ENCODE measurements at regions not wholly inside any gene's neighbourhood (a gene's known extent, or its start where the extent isn't known, plus 50 kb on each side); places are given as distances from the start of the nearest gene placed in this dataset.
A peak's percentile ranks its signal among the peaks of the same experiment; 100 is the strongest.
"Not testable (repeated sequence)": the region's sequence is repeated elsewhere in the genome, so short reads cannot be mapped to it uniquely, and the experiment has no call there.

- H3K4me2 ChIP-seq (ENCODE audit: low read length); H3K4me3 ChIP-seq (ENCODE audit: low read depth, low read length, poor library complexity, severe bottlenecking); H3K79me2 ChIP-seq (ENCODE audit: insufficient read depth, low read length); H4K20me1 ChIP-seq (ENCODE audit: insufficient read depth, low read length); H3F3A ChIP-seq (ENCODE audit: insufficient read depth, low read length); H3K9ac ChIP-seq (ENCODE audit: low read length); H3K27me3 ChIP-seq (ENCODE audit: insufficient read depth, low read length); H3K36me3 ChIP-seq (ENCODE audit: insufficient read depth, low read length); H3K9me2 ChIP-seq (ENCODE audit: low read depth, low read length); H2AFZ ChIP-seq (ENCODE audit: low read length); H3K9me3 ChIP-seq (ENCODE audit: low read length): not testable (repeated sequence)
- Histone ChIP-seq H3K4me1 (ENCODE audit: insufficient read depth, low read length, severe bottlenecking) (peaks cover 42% of the 10 kb centered on the region), H3K27ac (ENCODE audit: low read depth, low read length, poor library complexity, severe bottlenecking) (peak overlapping the region; percentile 17)
Observed at GRCh38 chr2:87495455-87495854, 252.4 kb upstream of the PLGLB2 start.

DNA sequence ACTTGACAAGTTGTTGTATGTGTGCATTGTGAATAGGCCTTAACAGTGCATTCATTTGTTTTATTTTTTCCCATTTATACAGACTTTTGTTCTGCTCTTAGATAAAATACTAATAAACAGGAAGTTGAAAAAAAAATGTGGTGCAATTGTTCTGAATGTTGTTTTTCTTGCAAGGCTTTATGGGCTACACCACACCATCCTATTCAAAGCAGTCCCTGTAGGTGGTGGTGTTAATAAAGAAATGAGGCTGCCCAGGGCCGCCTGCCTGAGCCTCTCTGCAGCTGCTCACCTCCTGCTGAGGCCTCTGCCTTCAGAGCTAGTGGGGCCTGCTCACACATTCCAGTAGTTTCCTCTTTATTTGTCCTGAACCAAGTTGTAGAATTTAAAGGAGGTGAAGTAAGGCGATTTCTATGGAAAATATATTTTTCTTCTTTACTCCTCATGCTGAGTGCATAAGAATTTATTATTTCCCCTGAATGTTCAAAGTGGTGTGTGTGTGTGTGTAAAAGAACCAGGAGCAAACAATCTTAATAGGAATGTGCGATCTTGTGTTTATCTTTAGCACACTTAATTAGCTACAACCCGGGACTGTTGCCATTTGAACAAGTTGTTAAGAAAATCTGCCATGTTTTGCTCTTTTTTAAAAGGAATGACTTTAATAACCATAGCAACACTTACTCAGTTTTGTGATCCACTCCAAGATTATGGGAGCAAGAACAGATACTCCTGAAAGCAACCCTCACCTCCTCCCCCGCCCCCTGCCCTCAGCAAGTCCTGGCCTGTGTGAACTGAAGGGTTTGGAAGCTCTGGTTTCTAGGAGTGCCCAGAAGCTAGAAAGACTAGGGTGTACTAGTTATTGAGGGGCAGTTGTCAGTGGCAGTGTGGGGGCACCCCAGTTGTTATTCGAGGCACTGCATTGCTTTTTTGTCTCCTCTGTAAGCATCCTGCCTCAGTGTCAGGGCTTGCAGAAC lies 251.6 kb upstream of the PLGLB2 start:
- not testable (repeated sequence) for H3K9ac ChIP-seq (ENCODE audit: low read length); H2AFZ ChIP-seq (ENCODE audit: low read length); H3K79me2 ChIP-seq (ENCODE audit: insufficient read depth, low read length); H3K4me3 ChIP-seq (ENCODE audit: low read depth, low read length, poor library complexity, severe bottlenecking); H3K9me3 ChIP-seq (ENCODE audit: low read length); H3K4me2 ChIP-seq (ENCODE audit: low read length); H3K27me3 ChIP-seq (ENCODE audit: insufficient read depth, low read length); H3K36me3 ChIP-seq (ENCODE audit: insufficient read depth, low read length); H3K9me2 ChIP-seq (ENCODE audit: low read depth, low read length); H3F3A ChIP-seq (ENCODE audit: insufficient read depth, low read length); H4K20me1 ChIP-seq (ENCODE audit: insufficient read depth, low read length)
- Histone ChIP-seq H3K4me1 (ENCODE audit: insufficient read depth, low read length, severe bottlenecking) (peaks cover 51% of the 10 kb centered on the region), H3K27ac (ENCODE audit: low read depth, low read length, poor library complexity, severe bottlenecking) (peak overlapping the region; percentile 81)

- not testable (repeated sequence) for H3K9me3 ChIP-seq (ENCODE audit: low read length); H3K9me2 ChIP-seq (ENCODE audit: low read depth, low read length); H3K4me3 ChIP-seq (ENCODE audit: low read depth, low read length, poor library complexity, severe bottlenecking); H4K20me1 ChIP-seq (ENCODE audit: insufficient read depth, low read length); H2AFZ ChIP-seq (ENCODE audit: low read length); H3K27me3 ChIP-seq (ENCODE audit: insufficient read depth, low read length); H3F3A ChIP-seq (ENCODE audit: insufficient read depth, low read length); H3K79me2 ChIP-seq (ENCODE audit: insufficient read depth, low read length); H3K36me3 ChIP-seq (ENCODE audit: insufficient read depth, low read length); H3K4me2 ChIP-seq (ENCODE audit: low read length); H3K9ac ChIP-seq (ENCODE audit: low read length)
- peak overlapping the region; percentile 96 for H3K27ac ChIP-seq (ENCODE audit: low read depth, low read length, poor library complexity, severe bottlenecking)
- H3K4me1 ChIP-seq (ENCODE audit: insufficient read depth, low read length, severe bottlenecking), result peaks cover 56% of the 10 kb centered on the region
Observed at GRCh38 chr2:87497135-87497534, 250.8 kb upstream of the PLGLB2 start.

DNA sequence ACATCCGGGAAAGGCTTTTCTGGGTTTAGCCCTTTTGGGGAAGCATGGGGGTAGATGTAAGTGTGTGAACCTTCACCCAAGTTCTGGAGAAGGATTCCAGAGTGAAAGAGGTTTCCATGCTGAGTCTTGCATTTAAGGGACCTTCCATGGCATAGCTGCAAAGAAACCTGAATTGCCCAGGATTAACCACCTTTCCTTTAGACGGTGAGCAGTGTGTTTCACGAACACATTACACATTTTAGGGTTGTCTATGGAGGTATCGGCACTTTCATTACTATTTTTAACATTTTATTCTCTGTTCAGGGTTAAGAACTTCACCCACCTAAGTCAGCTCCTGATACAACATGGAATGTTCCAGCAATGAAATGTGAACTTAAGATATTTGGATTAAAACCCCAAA lies 250.2 kb upstream of the PLGLB2 start:
- H3K36me3 ChIP-seq (ENCODE audit: insufficient read depth, low read length); H3K27me3 ChIP-seq (ENCODE audit: insufficient read depth, low read length); H3F3A ChIP-seq (ENCODE audit: insufficient read depth, low read length); H4K20me1 ChIP-seq (ENCODE audit: insufficient read depth, low read length); H3K9me3 ChIP-seq (ENCODE audit: low read length); H2AFZ ChIP-seq (ENCODE audit: low read length); H3K79me2 ChIP-seq (ENCODE audit: insufficient read depth, low read length); H3K9me2 ChIP-seq (ENCODE audit: low read depth, low read length): not testable (repeated sequence)
- peak overlapping the region; percentile 75 for H3K9ac ChIP-seq (ENCODE audit: low read length)
- H3K4me1 ChIP-seq (ENCODE audit: insufficient read depth, low read length, severe bottlenecking), result peaks cover 59% of the 10 kb centered on the region
- peak overlapping the region; percentile 96 for H3K27ac ChIP-seq (ENCODE audit: low read depth, low read length, poor library complexity, severe bottlenecking)
- peak overlapping the region; percentile 59 for H3K4me2 ChIP-seq (ENCODE audit: low read length)
- peak overlapping the region; percentile 40 for H3K4me3 ChIP-seq (ENCODE audit: low read depth, low read length, poor library complexity, severe bottlenecking)

DNA sequence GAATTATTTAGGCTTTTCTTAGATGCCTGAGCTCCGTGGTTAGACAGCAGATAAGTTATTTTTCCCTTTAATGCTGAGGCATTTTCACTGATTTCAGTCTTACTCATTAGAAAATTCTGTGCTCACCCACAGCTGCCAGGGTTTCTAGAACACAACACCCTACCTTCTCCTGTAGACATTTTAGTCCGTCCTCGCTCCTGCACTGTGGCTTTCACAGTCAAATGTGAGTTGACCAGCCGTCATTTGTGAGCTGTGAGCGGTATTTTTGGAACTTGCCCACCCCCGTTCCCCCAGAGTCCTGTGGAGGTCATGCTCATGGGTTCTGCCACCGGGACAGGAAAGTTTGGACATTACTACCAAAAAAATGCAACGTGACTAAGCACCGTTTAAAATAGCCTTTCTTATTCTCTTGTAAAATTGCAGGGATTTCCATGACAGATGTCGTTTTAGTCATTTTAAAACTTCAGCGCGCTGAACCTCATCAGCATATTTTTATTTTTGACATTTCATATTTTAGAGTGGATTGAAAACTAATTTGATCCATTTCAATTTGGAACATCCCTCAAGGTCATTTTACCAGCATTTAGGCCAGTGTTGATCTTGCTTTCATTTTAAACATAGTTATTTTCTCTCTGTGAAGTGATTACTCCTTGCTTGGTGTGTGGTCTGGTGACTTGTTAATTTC lies 249.6 kb upstream of the PLGLB2 start:
- Histone ChIP-seq H3K4me2 (ENCODE audit: low read length) (peak overlapping the region; percentile 54), H3K4me3 (ENCODE audit: low read depth, low read length, poor library complexity, severe bottlenecking) (peak overlapping the region; percentile 31), H3K27ac (ENCODE audit: low read depth, low read length, poor library complexity, severe bottlenecking) (peak overlapping the region; percentile 96), H3K4me1 (ENCODE audit: insufficient read depth, low read length, severe bottlenecking) (peaks cover 64% of the 10 kb centered on the region), H3K9ac (ENCODE audit: low read length) (peak overlapping the region; percentile 62; the same call in 1 of the 2 replicates)
- not testable (repeated sequence) for H3K36me3 ChIP-seq (ENCODE audit: insufficient read depth, low read length); H3K79me2 ChIP-seq (ENCODE audit: insufficient read depth, low read length); H2AFZ ChIP-seq (ENCODE audit: low read length); H3K9me3 ChIP-seq (ENCODE audit: low read length); H4K20me1 ChIP-seq (ENCODE audit: insufficient read depth, low read length); H3F3A ChIP-seq (ENCODE audit: insufficient read depth, low read length); H3K27me3 ChIP-seq (ENCODE audit: insufficient read depth, low read length); H3K9me2 ChIP-seq (ENCODE audit: low read depth, low read length)

DNA sequence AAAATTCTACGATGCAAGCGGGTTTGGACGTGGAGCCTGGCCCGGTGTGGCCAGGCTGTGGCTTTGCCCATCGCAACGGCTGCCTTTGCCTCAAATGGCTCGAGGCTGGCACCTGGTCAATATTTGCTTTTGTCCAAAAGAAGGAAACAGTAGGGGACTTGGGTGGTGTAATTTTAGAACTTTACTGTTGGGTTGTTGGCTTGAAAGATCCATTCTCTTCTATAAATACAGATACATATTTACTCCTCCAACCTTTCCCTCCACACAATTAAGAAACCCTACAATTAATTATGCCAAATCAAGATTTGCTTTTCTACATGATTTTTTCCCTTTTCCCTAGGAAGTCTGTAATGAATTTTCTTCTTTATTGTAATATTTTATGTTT lies 249.0 kb upstream of the PLGLB2 start:
- peak overlapping the region; percentile 62; the same call in 1 of the 2 replicates for H3K9ac ChIP-seq (ENCODE audit: low read length)
- peak overlapping the region; percentile 96 for H3K27ac ChIP-seq (ENCODE audit: low read depth, low read length, poor library complexity, severe bottlenecking)
- H3F3A ChIP-seq (ENCODE audit: insufficient read depth, low read length); H2AFZ ChIP-seq (ENCODE audit: low read length); H3K36me3 ChIP-seq (ENCODE audit: insufficient read depth, low read length); H4K20me1 ChIP-seq (ENCODE audit: insufficient read depth, low read length); H3K79me2 ChIP-seq (ENCODE audit: insufficient read depth, low read length); H3K27me3 ChIP-seq (ENCODE audit: insufficient read depth, low read length); H3K9me3 ChIP-seq (ENCODE audit: low read length); H3K9me2 ChIP-seq (ENCODE audit: low read depth, low read length): not testable (repeated sequence)
- H3K4me1 ChIP-seq (ENCODE audit: insufficient read depth, low read length, severe bottlenecking), result peaks cover 64% of the 10 kb centered on the region
- peak overlapping the region; percentile 31 for H3K4me3 ChIP-seq (ENCODE audit: low read depth, low read length, poor library complexity, severe bottlenecking)
- H3K4me2 ChIP-seq (ENCODE audit: low read length), result peak overlapping the region; percentile 54

- not testable (repeated sequence) for H3K9me3 ChIP-seq (ENCODE audit: low read length); H3K27me3 ChIP-seq (ENCODE audit: insufficient read depth, low read length); H2AFZ ChIP-seq (ENCODE audit: low read length); H3K9me2 ChIP-seq (ENCODE audit: low read depth, low read length); H4K20me1 ChIP-seq (ENCODE audit: insufficient read depth, low read length); H3K79me2 ChIP-seq (ENCODE audit: insufficient read depth, low read length); H3F3A ChIP-seq (ENCODE audit: insufficient read depth, low read length); H3K36me3 ChIP-seq (ENCODE audit: insufficient read depth, low read length)
- Histone ChIP-seq H3K4me1 (ENCODE audit: insufficient read depth, low read length, severe bottlenecking) (peaks cover 67% of the 10 kb centered on the region), H3K27ac (ENCODE audit: low read depth, low read length, poor library complexity, severe bottlenecking) (peak overlapping the region; percentile 95), H3K9ac (ENCODE audit: low read length) (peak overlapping the region; percentile 70), H3K4me3 (ENCODE audit: low read depth, low read length, poor library complexity, severe bottlenecking) (peak overlapping the region; percentile 33), H3K4me2 (ENCODE audit: low read length) (peak overlapping the region; percentile 63)
Observed at GRCh38 chr2:87499860-87500259, 248.0 kb upstream of the PLGLB2 start.
